PFSK-1 (cell line): ENCODE measurements at regions not wholly inside any gene's neighbourhood (a gene's known extent, or its start where the extent isn't known, plus 50 kb on each side); places are given as distances from the start of the nearest gene placed in this dataset.

ENCODE experiments used
- FOXP2 ChIP-seq: optimal IDR thresholded peaks from 2 replicates; pipeline ENCODE3; 2011; ENCODE audit warnings: borderline replicate concordance, control low read depth, inconsistent platforms; ENCODE audit not compliant: insufficient read depth; ENCODE audit errors: extremely low read length, extremely low read depth
- POLR2AphosphoS5 ChIP-seq: IDR thresholded peaks from 2 replicates; pipeline ENCODE4 v1.6.1; 2012; ENCODE audit warnings: low read depth, mild to moderate bottlenecking, control low read depth, low read length, moderate library complexity
- SIN3A ChIP-seq: IDR thresholded peaks from 2 replicates; pipeline ENCODE4 v1.6.1; 2012; ENCODE audit warnings: mild to moderate bottlenecking, low read length, moderate library complexity, borderline replicate concordance; ENCODE audit not compliant: insufficient read depth
- TAF1 ChIP-seq: IDR thresholded peaks from 2 replicates; pipeline ENCODE4 v1.6.1; 2012; ENCODE audit warnings: low read length, control low read depth, borderline replicate concordance; ENCODE audit not compliant: insufficient read depth
- TF ChIP-seq, protein P1 (sequence below), 2 experiments: IDR thresholded peaks; 2 replicates each; pipeline versions ENCODE4 v1.6.1 to v1.8.0; 2011 to 2012; ENCODE audit warnings: low read depth in 2 of 2, low read length in 2 of 2, control low read depth in 1 of 2, inconsistent platforms in 1 of 2, mild to moderate bottlenecking in 1 of 2, moderate library complexity in 1 of 2; ENCODE audit not compliant: insufficient read depth in 1 of 2

DNA sequence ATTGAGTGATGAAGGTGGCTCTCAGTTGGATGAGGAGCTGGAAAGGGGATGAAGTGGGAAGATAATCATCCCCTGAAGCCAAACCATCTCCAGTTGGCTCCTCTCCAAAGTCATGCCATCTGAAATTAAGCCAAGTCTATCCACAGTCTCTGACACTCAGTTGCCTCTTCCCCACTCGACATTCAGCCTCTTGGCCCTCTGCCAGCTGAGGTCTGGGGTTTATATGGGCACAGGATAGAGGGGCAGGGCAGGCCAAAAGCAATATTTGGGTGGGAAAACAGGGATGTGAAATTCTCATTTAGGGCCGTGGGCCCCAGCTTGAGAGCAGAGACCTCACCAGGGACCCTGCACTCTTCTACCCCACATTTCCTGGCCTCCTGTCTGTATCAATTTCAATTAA, 85.9 kb downstream of the SLITRK1 start:
- TF ChIP-seq FOXP2 (no peak), SIN3A (no peak), TAF1 (no peak), POLR2AphosphoS5 (no peak)
- TF ChIP-seq, protein P1, sequence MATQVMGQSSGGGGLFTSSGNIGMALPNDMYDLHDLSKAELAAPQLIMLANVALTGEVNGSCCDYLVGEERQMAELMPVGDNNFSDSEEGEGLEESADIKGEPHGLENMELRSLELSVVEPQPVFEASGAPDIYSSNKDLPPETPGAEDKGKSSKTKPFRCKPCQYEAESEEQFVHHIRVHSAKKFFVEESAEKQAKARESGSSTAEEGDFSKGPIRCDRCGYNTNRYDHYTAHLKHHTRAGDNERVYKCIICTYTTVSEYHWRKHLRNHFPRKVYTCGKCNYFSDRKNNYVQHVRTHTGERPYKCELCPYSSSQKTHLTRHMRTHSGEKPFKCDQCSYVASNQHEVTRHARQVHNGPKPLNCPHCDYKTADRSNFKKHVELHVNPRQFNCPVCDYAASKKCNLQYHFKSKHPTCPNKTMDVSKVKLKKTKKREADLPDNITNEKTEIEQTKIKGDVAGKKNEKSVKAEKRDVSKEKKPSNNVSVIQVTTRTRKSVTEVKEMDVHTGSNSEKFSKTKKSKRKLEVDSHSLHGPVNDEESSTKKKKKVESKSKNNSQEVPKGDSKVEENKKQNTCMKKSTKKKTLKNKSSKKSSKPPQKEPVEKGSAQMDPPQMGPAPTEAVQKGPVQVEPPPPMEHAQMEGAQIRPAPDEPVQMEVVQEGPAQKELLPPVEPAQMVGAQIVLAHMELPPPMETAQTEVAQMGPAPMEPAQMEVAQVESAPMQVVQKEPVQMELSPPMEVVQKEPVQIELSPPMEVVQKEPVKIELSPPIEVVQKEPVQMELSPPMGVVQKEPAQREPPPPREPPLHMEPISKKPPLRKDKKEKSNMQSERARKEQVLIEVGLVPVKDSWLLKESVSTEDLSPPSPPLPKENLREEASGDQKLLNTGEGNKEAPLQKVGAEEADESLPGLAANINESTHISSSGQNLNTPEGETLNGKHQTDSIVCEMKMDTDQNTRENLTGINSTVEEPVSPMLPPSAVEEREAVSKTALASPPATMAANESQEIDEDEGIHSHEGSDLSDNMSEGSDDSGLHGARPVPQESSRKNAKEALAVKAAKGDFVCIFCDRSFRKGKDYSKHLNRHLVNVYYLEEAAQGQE (IDR thresholded peaks at IDR 0.05; ENCODE audit: insufficient read depth in 1 of 2, low read depth in 2 of 2, low read length in 2 of 2) = no peak

DNA sequence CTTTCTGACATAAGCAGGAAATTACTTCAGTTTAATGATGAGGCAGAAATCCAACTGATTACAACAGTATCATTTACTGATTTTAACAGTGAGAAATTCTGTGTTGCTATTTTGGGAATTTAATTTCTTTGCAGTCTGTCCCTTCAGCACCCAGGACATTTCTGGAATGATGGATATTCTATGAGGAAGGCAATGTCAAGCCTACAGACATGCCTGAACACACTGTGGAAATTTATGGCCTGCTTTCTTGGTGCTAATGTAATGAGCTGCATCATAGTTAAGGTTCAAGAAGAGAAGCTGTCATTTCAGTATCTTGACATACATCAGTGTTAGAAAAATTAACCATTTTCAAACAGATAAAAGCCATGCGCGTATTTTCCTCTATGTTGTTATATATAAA, 87.7 kb downstream of the SLITRK1 start:
- no peak for TF ChIP-seq SIN3A
- TF ChIP-seq TAF1 = no peak
- TF ChIP-seq, protein P1 (IDR thresholded peaks at IDR 0.05; ENCODE audit: insufficient read depth in 1 of 2, low read depth in 2 of 2, low read length in 2 of 2) = no peak
- TF ChIP-seq FOXP2 = no peak
- no peak for TF ChIP-seq POLR2AphosphoS5

DNA sequence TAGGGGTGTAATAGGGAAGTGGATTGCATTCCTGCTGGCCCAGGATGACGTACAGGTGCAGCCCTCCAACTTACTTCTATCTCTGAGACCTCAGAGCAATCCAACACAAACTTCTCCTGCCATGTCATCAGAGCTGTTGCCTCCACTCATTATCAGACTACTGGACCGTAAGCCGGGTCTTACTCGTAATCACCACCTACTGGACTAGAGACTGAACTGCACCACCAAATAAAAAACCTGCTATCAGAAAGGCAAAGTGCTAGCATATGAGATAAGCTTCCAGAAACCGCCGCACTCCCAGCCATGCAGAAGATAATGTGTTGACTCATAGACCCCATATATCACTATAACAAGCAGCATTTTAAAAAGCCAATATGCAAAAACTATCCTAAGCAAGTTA, 102.0 kb downstream of the SLITRK1 start:
- TF ChIP-seq POLR2AphosphoS5 = no peak
- TF ChIP-seq TAF1 = no peak
- TF ChIP-seq, protein P1 (IDR thresholded peaks at IDR 0.05; ENCODE audit: insufficient read depth in 1 of 2, low read depth in 2 of 2, low read length in 2 of 2) = no peak
- TF ChIP-seq FOXP2 = no peak
- no peak for TF ChIP-seq SIN3A

DNA sequence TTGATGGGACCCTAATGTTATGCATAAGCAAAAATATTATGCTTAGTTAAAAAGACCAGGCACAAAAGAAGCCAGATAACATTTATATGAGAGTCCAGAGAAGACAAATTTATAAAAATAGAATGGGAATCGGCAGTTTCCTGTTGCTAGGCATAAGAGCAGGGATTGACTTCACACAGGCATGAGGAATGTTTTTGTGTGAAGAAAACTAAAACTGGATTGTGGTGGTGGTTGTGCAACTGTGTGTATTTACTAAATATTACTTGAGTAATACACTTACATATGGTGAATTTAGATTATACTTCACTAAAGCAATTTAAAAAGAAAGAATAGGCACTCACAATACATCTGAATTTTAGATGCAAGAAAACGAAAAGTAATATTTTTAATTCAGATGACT, 108.3 kb downstream of the SLITRK1 start:
- TF ChIP-seq, protein P1 (IDR thresholded peaks at IDR 0.05; ENCODE audit: insufficient read depth in 1 of 2, low read depth in 2 of 2, low read length in 2 of 2) = no peak
- no peak for TF ChIP-seq SIN3A
- no peak for TF ChIP-seq FOXP2
- no peak for TF ChIP-seq POLR2AphosphoS5
- no peak for TF ChIP-seq TAF1

DNA sequence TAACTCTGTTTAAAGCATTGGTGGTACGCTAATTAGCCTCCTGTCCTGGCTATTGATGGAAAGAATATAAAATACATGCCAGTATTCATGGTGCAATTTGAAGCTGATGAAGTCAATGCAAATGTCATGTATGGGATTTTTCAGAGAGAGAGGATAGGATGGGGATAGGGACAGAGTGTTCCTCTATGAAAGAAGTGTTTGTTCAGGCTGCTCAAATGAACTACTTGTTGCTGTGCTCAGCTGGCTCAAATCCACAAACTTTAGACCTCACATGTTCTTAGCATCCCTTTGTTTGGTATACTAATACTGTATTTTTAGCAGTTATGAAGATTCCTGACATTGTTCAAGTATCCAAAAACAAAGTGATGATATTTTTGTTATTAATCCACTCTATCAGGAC, 116.5 kb downstream of the SLITRK1 start:
- TF ChIP-seq POLR2AphosphoS5 = no peak

DNA sequence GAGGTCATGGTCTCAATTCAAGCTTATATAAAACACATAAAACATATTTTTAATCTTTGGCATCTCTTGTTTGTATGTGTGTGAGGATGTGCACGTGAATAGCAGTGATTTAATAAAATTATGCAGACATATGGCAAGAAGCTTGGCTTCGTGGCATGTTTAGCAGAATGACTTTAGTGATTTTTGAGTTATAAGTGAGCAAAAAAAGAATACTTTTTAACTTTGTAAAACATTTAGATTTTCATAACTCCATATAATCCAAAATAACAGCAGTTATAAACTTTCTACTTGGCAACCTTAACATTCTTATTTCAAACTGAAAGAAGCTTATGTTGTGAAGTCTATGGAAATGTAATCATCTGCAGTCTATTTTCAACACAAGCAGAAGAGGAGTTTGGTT, 120.6 kb downstream of the SLITRK1 start:
- TF ChIP-seq TAF1 (no peak), FOXP2 (no peak), SIN3A (no peak), POLR2AphosphoS5 (no peak)
- TF ChIP-seq, protein P1 (IDR thresholded peaks at IDR 0.05; ENCODE audit: insufficient read depth in 1 of 2, low read depth in 2 of 2, low read length in 2 of 2) = no peak
